WTC11 (cell line): ENCODE measurements at regions not wholly inside any gene's neighbourhood (a gene's known extent, or its start where the extent isn't known, plus 50 kb on each side); places are given as distances from the start of the nearest gene placed in this dataset.

Experiments
- ATAC-seq: fragments of 200-7000 bp; cut with Tn5 transposase; 2 replicates; pipeline ENCODE4 v1.10.0; 2021; ENCODE audit warnings: mild to moderate bottlenecking, moderate library complexity
- CTCF ChIA-PET: fragments of 300-600 bp; sonication (Branson Sonifier 250); formaldehyde crosslinking; loops from one replicate; lab custom pipeline; 2021; ENCODE audit warnings: antibody characterized with exemption; lab: Charles Lee
- POLR2A ChIA-PET: fragments of 350-600 bp; sonication (Branson Sonifier 250); formaldehyde crosslinking; loops from one replicate; lab custom pipeline; 2021; ENCODE audit warnings: antibody characterized with exemption; lab: Charles Lee
- DNase-seq: peaks from one replicate; pipeline ENCODE4 v3.0.0; 2021; ENCODE audit warnings: low spot score
- H3K27ac Mint-ChIP-seq: 2 replicates; pipeline ENCODE4 v1.8.0; 2021; ENCODE audit warnings: mixed read lengths
- H3K27me3 Mint-ChIP-seq: 2 replicates; pipeline ENCODE4 v1.8.0; 2021; ENCODE audit warnings: low read depth, mild to moderate bottlenecking, moderate library complexity, mixed read lengths
- H3K36me3 Mint-ChIP-seq: 2 replicates; pipeline ENCODE4 v1.8.0; 2021; ENCODE audit warnings: mixed read lengths
- H3K4me1 Mint-ChIP-seq: 2 replicates; pipeline ENCODE4 v1.8.0; 2022; ENCODE audit warnings: mixed read lengths
- H3K4me3 Mint-ChIP-seq: 2 replicates; pipeline ENCODE4 v1.8.0; 2021; ENCODE audit warnings: mild to moderate bottlenecking, moderate library complexity, mixed read lengths
- H3K9me3 Mint-ChIP-seq: 2 replicates; pipeline ENCODE4 v1.8.0; 2021; ENCODE audit warnings: mixed read lengths
- CBFB ChIP-seq: sonication (generic); formaldehyde crosslinking; IDR thresholded peaks from 2 replicates; pipeline ENCODE4 v1.8.1; 2022; ENCODE audit warnings: mild to moderate bottlenecking, low read depth, missing genetic modification reagents
- E2F4 ChIP-seq: sonication (generic); formaldehyde crosslinking; IDR thresholded peaks from 2 replicates; pipeline ENCODE4 v1.8.1; 2022; ENCODE audit warnings: low read depth, mild to moderate bottlenecking, moderate library complexity, missing genetic modification reagents, borderline replicate concordance
- EMX1 ChIP-seq: fragments of 250-450 bp; sonication (Bioruptor Pico); IDR thresholded peaks from 2 replicates; pipeline ENCODE4 v1.8.0; 2021; ENCODE audit warnings: mild to moderate bottlenecking
- ESRRA ChIP-seq: sonication (generic); formaldehyde crosslinking; IDR thresholded peaks from 2 replicates; pipeline ENCODE4 v1.8.1; 2022; ENCODE audit warnings: mild to moderate bottlenecking, missing genetic modification reagents, borderline replicate concordance
- FOXJ3 ChIP-seq: sonication (generic); formaldehyde crosslinking; IDR thresholded peaks from 2 replicates; pipeline ENCODE4 v1.9.0; 2021; ENCODE audit warnings: missing genetic modification reagents, mild to moderate bottlenecking, borderline replicate concordance
- FOXK1 ChIP-seq: sonication (generic); formaldehyde crosslinking; IDR thresholded peaks from 2 replicates; pipeline ENCODE4 v1.8.0; 2022; ENCODE audit warnings: mild to moderate bottlenecking, moderate library complexity, missing genetic modification reagents
- SMAD4 ChIP-seq: sonication (generic); formaldehyde crosslinking; IDR thresholded peaks from 2 replicates; pipeline ENCODE4 v1.8.0; 2022; ENCODE audit warnings: mild to moderate bottlenecking, missing genetic modification reagents
- SOX15 ChIP-seq: fragments of 250-450 bp; sonication (Bioruptor Pico); IDR thresholded peaks from 2 replicates; pipeline ENCODE4 v1.9.0; 2021; ENCODE audit warnings: mild to moderate bottlenecking
- TCF7 ChIP-seq: sonication (generic); formaldehyde crosslinking; IDR thresholded peaks from 2 replicates; pipeline ENCODE4 v1.8.0; 2022; ENCODE audit warnings: mild to moderate bottlenecking, low read depth, missing genetic modification reagents, moderate library complexity
- ZNF317 ChIP-seq: sonication (generic); formaldehyde crosslinking; IDR thresholded peaks from 2 replicates; pipeline ENCODE4 v1.8.1; 2023; ENCODE audit warnings: low read depth, mild to moderate bottlenecking, moderate library complexity, missing genetic modification reagents, borderline replicate concordance
- TF ChIP-seq, protein P1 (sequence below): sonication (generic); formaldehyde crosslinking; IDR thresholded peaks from 2 replicates; pipeline ENCODE4 v1.8.1; 2023; ENCODE audit warnings: mild to moderate bottlenecking, moderate library complexity, missing genetic modification reagents
- TF ChIP-seq, protein P2 (sequence below): sonication (generic); formaldehyde crosslinking; IDR thresholded peaks from 2 replicates; pipeline ENCODE4 v1.8.1; 2023; ENCODE audit warnings: mild to moderate bottlenecking, missing genetic modification reagents
- TF ChIP-seq, protein P3 (sequence below): fragments of 250-450 bp; sonication (Bioruptor Pico); IDR thresholded peaks from 2 replicates; pipeline ENCODE4 v1.8.0; 2021; ENCODE audit warnings: mild to moderate bottlenecking
- TF ChIP-seq, protein P4 (sequence below): sonication (generic); formaldehyde crosslinking; IDR thresholded peaks from 2 replicates; pipeline ENCODE4 v1.8.1; 2023; ENCODE audit warnings: mild to moderate bottlenecking, missing genetic modification reagents, moderate library complexity
- TF ChIP-seq, protein P5 (sequence below): sonication (generic); formaldehyde crosslinking; IDR thresholded peaks from 2 replicates; pipeline ENCODE4 v1.8.0; 2022; ENCODE audit warnings: missing genetic modification reagents
- TF ChIP-seq, protein P6 (sequence below): fragments of 250-450 bp; sonication (Bioruptor Pico); conservative IDR thresholded peaks from 2 replicates; pipeline ENCODE4 v1.9.0; 2021; ENCODE audit warnings: mild to moderate bottlenecking
- TF ChIP-seq, protein P7 (sequence below): sonication (generic); formaldehyde crosslinking; IDR thresholded peaks from 2 replicates; pipeline ENCODE4 v1.8.0; 2022; ENCODE audit warnings: mild to moderate bottlenecking, missing genetic modification reagents

GRCh38 chr3:72604328-72604727, 243.9 kb downstream of the SHQ1 start (continued):
- TF ChIP-seq, protein P1, sequence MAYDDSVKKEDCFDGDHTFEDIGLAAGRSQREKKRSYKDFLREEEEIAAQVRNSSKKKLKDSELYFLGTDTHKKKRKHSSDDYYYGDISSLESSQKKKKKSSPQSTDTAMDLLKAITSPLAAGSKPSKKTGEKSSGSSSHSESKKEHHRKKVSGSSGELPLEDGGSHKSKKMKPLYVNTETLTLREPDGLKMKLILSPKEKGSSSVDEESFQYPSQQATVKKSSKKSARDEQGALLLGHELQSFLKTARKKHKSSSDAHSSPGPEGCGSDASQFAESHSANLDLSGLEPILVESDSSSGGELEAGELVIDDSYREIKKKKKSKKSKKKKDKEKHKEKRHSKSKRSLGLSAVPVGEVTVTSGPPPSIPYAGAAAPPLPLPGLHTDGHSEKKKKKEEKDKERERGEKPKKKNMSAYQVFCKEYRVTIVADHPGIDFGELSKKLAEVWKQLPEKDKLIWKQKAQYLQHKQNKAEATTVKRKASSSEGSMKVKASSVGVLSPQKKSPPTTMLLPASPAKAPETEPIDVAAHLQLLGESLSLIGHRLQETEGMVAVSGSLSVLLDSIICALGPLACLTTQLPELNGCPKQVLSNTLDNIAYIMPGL (CRISPR knock-in tag) = no peak
- TF ChIP-seq ESRRA (CRISPR knock-in tag) (no peak), FOXJ3 (CRISPR knock-in tag) (no peak), CBFB (no peak)
- TF ChIP-seq, protein P2, sequence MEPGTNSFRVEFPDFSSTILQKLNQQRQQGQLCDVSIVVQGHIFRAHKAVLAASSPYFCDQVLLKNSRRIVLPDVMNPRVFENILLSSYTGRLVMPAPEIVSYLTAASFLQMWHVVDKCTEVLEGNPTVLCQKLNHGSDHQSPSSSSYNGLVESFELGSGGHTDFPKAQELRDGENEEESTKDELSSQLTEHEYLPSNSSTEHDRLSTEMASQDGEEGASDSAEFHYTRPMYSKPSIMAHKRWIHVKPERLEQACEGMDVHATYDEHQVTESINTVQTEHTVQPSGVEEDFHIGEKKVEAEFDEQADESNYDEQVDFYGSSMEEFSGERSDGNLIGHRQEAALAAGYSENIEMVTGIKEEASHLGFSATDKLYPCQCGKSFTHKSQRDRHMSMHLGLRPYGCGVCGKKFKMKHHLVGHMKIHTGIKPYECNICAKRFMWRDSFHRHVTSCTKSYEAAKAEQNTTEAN (CRISPR knock-in tag) = no peak
- TF ChIP-seq, protein P3, sequence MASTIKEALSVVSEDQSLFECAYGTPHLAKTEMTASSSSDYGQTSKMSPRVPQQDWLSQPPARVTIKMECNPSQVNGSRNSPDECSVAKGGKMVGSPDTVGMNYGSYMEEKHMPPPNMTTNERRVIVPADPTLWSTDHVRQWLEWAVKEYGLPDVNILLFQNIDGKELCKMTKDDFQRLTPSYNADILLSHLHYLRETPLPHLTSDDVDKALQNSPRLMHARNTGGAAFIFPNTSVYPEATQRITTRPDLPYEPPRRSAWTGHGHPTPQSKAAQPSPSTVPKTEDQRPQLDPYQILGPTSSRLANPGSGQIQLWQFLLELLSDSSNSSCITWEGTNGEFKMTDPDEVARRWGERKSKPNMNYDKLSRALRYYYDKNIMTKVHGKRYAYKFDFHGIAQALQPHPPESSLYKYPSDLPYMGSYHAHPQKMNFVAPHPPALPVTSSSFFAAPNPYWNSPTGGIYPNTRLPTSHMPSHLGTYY (CRISPR knock-in tag) = no peak
- TF ChIP-seq, protein P4, sequence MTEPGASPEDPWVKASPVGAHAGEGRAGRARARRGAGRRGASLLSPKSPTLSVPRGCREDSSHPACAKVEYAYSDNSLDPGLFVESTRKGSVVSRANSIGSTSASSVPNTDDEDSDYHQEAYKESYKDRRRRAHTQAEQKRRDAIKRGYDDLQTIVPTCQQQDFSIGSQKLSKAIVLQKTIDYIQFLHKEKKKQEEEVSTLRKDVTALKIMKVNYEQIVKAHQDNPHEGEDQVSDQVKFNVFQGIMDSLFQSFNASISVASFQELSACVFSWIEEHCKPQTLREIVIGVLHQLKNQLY (CRISPR knock-in tag) = no peak
- TF ChIP-seq, all 79 proteins: peak for 0

DNA sequence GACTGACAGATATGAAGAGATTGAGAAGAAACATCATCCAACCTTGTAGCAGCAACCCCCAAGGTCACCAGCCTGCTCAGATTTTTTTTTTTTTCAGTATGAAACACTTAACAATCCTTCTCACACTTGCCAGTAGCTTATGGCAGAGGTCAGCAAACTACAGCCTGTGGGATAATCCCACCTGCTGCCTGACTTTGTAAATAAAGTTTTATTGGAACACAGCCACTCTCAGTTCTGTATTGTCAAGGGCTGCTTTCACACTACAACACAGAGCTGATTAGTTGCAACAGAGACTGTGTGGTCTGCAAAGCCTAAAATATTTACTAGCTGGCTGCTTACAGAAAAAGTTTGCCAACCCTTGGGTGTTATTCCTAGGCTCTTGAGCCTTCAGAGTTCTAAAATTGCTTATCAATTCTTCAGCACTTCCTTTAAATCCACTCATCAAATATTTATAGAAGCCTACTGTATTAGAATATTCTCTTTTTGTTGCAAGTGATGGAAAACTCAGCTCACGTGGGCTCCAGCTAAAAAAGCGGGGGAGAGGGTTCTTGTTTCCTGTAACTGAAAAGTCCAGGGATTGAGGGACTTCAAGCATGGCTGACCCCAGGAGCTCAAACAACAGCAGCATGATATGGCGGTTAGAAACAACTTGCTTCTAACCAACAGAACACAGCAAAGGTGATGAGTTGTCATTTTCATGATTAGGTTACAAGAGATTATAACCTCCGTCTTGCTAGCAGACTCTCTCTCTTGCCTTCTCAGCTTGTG, 246.1 kb downstream of the SHQ1 start:
- Mint-ChIP-seq H3K4me3 (no peak overlapping the region), H3K27ac (no peak overlapping the region), H3K36me3 (no peaks in the 10 kb centered on the region), H3K27me3 (no peaks in the 10 kb centered on the region; the same call in 1 of the 2 replicates), H3K9me3 (no peaks in the 10 kb centered on the region), H3K4me1 (peaks cover 18% of the 10 kb centered on the region)
- DNase-seq (no peak), ATAC-seq (no peak)
- CTCF ChIA-PET = no interaction called here
- POLR2A ChIA-PET = no interaction called here
- no peak for TF ChIP-seq E2F4 (CRISPR knock-in tag)
- TF ChIP-seq, protein P1 (CRISPR knock-in tag) = no peak
- no peak for TF ChIP-seq SMAD4 (CRISPR knock-in tag)
- no peak for TF ChIP-seq ZNF317
- no peak for TF ChIP-seq EMX1 (CRISPR knock-in tag)
- TF ChIP-seq, protein P5, sequence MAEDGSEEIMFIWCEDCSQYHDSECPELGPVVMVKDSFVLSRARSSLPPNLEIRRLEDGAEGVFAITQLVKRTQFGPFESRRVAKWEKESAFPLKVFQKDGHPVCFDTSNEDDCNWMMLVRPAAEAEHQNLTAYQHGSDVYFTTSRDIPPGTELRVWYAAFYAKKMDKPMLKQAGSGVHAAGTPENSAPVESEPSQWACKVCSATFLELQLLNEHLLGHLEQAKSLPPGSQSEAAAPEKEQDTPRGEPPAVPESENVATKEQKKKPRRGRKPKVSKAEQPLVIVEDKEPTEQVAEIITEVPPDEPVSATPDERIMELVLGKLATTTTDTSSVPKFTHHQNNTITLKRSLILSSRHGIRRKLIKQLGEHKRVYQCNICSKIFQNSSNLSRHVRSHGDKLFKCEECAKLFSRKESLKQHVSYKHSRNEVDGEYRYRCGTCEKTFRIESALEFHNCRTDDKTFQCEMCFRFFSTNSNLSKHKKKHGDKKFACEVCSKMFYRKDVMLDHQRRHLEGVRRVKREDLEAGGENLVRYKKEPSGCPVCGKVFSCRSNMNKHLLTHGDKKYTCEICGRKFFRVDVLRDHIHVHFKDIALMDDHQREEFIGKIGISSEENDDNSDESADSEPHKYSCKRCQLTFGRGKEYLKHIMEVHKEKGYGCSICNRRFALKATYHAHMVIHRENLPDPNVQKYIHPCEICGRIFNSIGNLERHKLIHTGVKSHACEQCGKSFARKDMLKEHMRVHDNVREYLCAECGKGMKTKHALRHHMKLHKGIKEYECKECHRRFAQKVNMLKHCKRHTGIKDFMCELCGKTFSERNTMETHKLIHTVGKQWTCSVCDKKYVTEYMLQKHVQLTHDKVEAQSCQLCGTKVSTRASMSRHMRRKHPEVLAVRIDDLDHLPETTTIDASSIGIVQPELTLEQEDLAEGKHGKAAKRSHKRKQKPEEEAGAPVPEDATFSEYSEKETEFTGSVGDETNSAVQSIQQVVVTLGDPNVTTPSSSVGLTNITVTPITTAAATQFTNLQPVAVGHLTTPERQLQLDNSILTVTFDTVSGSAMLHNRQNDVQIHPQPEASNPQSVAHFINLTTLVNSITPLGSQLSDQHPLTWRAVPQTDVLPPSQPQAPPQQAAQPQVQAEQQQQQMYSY = no peak
- TF ChIP-seq TCF7 (CRISPR knock-in tag) = no peak
- no peak for TF ChIP-seq FOXK1 (CRISPR knock-in tag)
- TF ChIP-seq, protein P6, sequence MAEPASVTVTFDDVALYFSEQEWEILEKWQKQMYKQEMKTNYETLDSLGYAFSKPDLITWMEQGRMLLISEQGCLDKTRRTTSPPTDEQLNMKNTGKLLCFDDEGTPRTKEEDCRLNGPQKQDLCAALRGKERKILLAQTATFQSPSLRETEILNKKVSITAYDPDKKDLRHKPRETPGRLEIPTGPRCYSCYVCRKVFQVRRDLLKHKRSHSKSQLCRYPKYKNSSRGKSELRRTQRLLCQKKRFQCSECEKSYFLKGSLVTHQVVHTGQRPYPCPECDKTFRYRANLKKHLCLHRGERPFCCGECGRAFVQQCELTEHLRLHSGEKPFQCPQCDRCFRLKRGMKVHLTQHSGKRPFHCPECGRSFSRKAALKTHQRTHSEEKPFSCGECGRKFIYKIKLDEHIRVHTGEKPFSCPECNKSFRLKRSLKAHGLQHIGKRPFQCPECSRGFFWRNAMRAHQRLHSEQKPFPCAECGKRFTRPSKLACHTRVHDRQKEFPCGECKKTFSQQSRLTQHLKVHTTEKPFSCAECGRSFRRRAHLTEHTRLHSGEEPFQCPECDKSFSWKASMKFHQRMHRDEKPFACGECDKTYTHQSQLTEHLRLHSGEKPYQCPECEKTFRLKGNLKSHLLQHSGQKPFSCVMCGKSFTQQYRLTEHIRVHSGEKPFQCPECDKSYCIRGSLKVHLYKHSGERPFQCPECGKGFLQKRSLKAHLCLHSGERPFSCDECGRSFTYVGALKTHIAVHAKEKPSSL (CRISPR knock-in tag) = no peak
- TF ChIP-seq SOX15 (CRISPR knock-in tag) = no peak
- TF ChIP-seq, protein P7, sequence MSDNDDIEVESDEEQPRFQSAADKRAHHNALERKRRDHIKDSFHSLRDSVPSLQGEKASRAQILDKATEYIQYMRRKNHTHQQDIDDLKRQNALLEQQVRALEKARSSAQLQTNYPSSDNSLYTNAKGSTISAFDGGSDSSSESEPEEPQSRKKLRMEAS (CRISPR knock-in tag) = no peak
